HUES64 (cell line): ENCODE measurements at regions not wholly inside any gene's neighbourhood (a gene's known extent, or its start where the extent isn't known, plus 50 kb on each side); places are given as distances from the start of the nearest gene placed in this dataset.

Experiments used
- H3K27ac ChIP-seq: 2 replicates; pipeline ENCODE4 v1.7.0; 2013; ENCODE audit warnings: low read depth, low read length, inconsistent platforms
- H3K27me3 ChIP-seq: 2 replicates; pipeline ENCODE4 v1.6.1; 2013; ENCODE audit warnings: mild to moderate bottlenecking, low read length; ENCODE audit not compliant: insufficient read depth
- H3K36me3 ChIP-seq: 2 replicates; pipeline ENCODE4 v1.6.1; 2013; ENCODE audit warnings: mild to moderate bottlenecking, low read length; ENCODE audit not compliant: insufficient read depth
- H3K4me1 ChIP-seq: 2 replicates; pipeline ENCODE4 v1.6.1; 2013; ENCODE audit warnings: mild to moderate bottlenecking, low read length, moderate library complexity; ENCODE audit not compliant: insufficient read depth
- H3K4me3 ChIP-seq: 2 replicates; pipeline ENCODE4 v1.5.1; 2013; ENCODE audit warnings: mild to moderate bottlenecking, low read length, moderate library complexity
- H3K9ac ChIP-seq: 2 replicates; pipeline ENCODE4 v1.6.1; 2013; ENCODE audit warnings: mild to moderate bottlenecking, low read depth, low read length
- H3K9me3 ChIP-seq: 2 replicates; pipeline ENCODE4 v1.6.1; 2013; ENCODE audit warnings: low read depth, low read length; ENCODE audit not compliant: insufficient read depth
- WGBS: fragments of 150-250, 120-280 bp; methylation state at CpG from one replicate; pipeline ENCODE4 v1.1.7; 2013; ENCODE audit warnings: missing lambda C conversion rate; 5-methylcytosine and 5-hydroxymethylcytosine counted together

DNA sequence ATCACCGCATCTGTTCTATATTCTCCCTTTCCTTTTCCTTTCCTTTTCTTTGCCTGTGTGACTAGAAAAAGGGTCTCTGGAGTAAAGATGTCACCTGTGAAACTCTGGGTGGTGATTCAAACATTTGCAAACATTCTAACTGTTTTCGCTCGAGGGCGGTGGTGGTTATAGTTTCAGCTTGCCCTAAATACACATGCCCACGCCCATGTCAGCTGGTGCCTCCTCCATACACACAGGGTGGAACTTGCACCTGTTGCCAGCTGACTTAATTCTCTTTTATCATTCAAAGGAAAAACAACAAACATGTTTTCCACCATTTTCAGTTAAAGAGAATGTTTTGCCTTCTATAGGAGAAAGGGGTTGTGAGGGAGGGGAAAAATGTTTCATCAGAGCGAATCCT is 381.9 kb upstream of the ARID1B start:
- no peaks in the 10 kb centered on the region for H3K36me3 ChIP-seq
- 96% methylated on average over 6 of the region's 6 CpGs for WGBS
- no peaks in the 10 kb centered on the region for H3K9me3 ChIP-seq
- no peak overlapping the region for H3K9ac ChIP-seq
- peaks cover 10% of the 10 kb centered on the region; the same call in 1 of the 2 replicates for H3K4me1 ChIP-seq
- no peaks in the 10 kb centered on the region for H3K27me3 ChIP-seq
- H3K4me3 ChIP-seq: no peak overlapping the region
- no peak overlapping the region for H3K27ac ChIP-seq

DNA sequence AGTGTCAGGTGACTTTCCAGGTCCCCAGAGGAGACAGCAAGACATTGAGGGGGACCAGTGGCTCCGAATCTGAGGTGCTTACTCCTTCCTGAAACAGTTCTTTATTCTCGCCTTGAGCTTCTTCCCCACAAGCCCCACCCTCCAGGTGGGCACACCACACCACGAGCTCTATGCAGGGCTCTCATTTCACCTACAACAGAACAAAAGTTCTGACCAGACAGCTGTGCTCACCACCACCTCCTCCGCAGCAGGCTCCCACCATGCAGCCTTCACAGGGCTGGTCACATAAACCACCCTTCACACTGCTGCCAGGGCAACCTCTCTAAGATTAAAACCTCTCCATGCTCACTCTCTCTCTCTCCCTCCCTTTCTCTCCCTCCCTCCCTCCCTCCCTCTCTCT is 384.5 kb upstream of the ARID1B start:
- H3K36me3 ChIP-seq: no peaks in the 10 kb centered on the region
- peaks cover 10% of the 10 kb centered on the region; the same call in 1 of the 2 replicates for H3K4me1 ChIP-seq
- no peak overlapping the region for H3K27ac ChIP-seq
- H3K9ac ChIP-seq: no peak overlapping the region
- no peak overlapping the region for H3K4me3 ChIP-seq
- 84% methylated on average over 4 of the region's 4 CpGs for WGBS
- no peaks in the 10 kb centered on the region for H3K9me3 ChIP-seq
- no peaks in the 10 kb centered on the region for H3K27me3 ChIP-seq

DNA sequence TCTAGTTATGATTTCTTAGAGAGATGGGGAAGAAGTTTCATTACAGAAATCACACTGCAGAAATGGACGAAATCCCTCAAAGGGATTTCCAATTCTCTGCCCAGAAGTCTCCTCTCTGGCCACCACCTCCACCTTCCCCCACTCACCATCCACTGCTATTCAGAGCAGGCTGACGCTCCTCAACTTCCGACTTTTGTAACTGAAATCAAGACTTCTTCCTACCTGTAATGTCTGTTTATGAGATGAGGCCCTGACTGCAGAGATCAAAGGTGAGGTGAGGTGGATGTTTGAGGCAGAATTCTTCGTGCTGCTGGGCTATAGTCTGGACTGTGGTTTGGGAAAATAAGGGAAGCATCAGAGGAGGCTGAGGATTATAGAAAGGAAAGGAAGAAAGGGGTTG is 385.2 kb upstream of the ARID1B start:
- H3K9ac ChIP-seq: no peak overlapping the region
- H3K4me3 ChIP-seq: no peak overlapping the region
- no peaks in the 10 kb centered on the region for H3K9me3 ChIP-seq
- no peaks in the 10 kb centered on the region for H3K27me3 ChIP-seq
- no peaks in the 10 kb centered on the region for H3K36me3 ChIP-seq
- WGBS: 90% methylated on average over 4 of the region's 4 CpGs
- H3K4me1 ChIP-seq: peaks cover 10% of the 10 kb centered on the region; the same call in 1 of the 2 replicates
- no peak overlapping the region for H3K27ac ChIP-seq

DNA sequence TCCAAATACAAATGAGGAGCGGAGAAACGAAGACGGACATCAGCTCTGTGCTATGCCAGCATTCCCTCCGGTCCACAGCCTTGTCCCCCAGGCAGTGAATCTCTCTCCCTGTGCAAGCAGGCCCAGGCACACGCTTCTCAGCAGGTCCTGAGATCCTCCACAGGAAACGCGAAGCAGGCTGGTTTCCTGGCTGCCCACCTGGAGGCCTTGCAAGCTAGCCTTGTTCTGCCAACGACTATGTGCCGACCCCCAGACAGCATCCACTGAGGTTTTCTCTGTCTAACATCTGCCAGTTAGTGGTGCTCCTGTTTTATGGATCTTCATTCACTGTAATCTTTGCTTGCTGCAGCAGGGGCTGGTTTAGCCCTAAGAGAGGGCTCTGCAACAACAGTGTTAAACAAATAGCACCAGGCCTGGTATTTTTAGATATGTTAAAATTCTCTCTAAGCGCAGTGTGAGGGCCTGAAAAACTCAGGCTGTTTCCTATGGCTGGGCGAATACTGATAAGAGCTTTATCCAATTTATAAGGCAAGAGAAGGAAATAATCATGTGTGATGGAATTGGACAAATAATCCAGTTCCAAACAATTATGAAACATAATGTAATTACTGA is 386.0 kb upstream of the ARID1B start:
- H3K4me3 ChIP-seq: no peak overlapping the region
- H3K9me3 ChIP-seq: no peaks in the 10 kb centered on the region
- peaks cover 7% of the 10 kb centered on the region; the same call in 1 of the 2 replicates for H3K4me1 ChIP-seq
- WGBS: 79% methylated on average over 11 of the region's 11 CpGs
- H3K27me3 ChIP-seq: no peaks in the 10 kb centered on the region
- H3K27ac ChIP-seq: no peak overlapping the region
- H3K9ac ChIP-seq: no peak overlapping the region
- no peaks in the 10 kb centered on the region for H3K36me3 ChIP-seq

DNA sequence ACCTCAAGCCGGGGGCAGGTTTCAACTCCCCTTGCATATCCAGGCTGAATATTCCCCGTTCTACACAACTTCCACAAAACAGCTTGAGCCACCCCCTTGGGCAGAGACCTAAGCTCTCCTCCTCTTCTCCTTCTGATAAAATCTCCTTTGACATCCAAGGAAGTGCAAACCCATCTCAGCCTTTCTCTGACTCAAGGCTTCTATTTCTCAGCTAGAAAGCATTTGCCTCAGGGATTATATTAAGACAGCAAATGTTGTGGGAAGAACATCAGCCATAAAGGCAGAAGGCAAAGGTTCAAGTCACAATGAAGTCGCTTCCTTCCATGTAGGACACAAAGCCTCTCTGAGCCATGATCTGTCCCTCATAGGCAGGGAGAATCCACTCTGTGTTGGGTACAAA is 386.6 kb upstream of the ARID1B start:
- Histone ChIP-seq H3K27me3 (no peaks in the 10 kb centered on the region), H3K9ac (no peak overlapping the region), H3K4me3 (no peak overlapping the region), H3K27ac (no peak overlapping the region), H3K4me1 (peaks cover 6% of the 10 kb centered on the region; the same call in 1 of the 2 replicates), H3K36me3 (no peaks in the 10 kb centered on the region), H3K9me3 (no peaks in the 10 kb centered on the region)
- WGBS: 84% methylated on average over 3 of the region's 3 CpGs

DNA sequence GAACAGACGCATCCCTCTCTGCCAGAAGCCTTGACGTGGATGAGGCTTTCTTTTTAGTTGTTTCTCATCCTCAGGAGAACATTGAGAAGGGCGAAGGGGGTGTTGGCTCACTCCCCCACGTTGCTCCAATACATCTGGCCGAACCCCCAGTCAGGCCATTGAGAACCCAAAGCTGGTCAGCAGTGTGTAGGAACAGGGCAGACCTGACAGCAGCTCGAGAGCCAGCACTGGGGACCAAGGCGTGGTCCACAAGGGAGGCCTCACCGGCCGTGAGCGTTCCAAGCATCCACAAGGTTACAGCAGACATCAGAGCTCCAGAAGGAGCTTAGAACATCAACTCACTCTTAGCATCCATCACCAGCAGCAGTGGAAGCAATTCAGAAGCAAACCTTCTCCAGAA is 387.9 kb upstream of the ARID1B start:
- Histone ChIP-seq H3K36me3 (no peaks in the 10 kb centered on the region), H3K4me3 (no peak overlapping the region), H3K9ac (no peak overlapping the region), H3K9me3 (no peaks in the 10 kb centered on the region), H3K27ac (no peak overlapping the region), H3K27me3 (no peaks in the 10 kb centered on the region), H3K4me1 (0 out of 2 replicates have a peak, but pooled peaks cover 6% of the 10 kb centered on the region)
- 95% methylated on average over 10 of the region's 10 CpGs for WGBS

DNA sequence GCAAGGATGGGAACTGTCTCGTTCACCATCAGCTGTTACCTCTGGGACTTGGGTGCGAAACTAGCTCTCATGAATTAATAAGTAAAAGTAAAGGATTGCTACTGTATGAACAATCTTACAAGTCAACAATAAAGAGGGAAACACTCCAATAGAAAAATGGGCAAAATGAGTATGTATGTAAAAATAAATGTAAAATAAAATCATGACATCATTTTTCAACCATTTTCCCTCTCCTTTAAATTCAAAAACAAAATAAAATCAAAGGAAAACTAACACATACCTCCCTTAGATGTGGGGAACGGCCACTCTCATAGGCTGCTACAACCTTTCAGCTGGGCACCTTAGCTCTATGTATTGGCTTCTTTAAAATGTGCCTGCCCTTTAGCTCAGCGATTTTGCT is 389.7 kb upstream of the ARID1B start:
- no peak overlapping the region for H3K4me3 ChIP-seq
- 92% methylated on average over 2 of the region's 4 CpGs for WGBS
- H3K4me1 ChIP-seq: 0 out of 2 replicates have a peak, but pooled peaks cover 6% of the 10 kb centered on the region
- H3K36me3 ChIP-seq: no peaks in the 10 kb centered on the region
- no peak overlapping the region for H3K9ac ChIP-seq
- H3K9me3 ChIP-seq: no peaks in the 10 kb centered on the region
- no peak overlapping the region for H3K27ac ChIP-seq
- no peaks in the 10 kb centered on the region for H3K27me3 ChIP-seq

DNA sequence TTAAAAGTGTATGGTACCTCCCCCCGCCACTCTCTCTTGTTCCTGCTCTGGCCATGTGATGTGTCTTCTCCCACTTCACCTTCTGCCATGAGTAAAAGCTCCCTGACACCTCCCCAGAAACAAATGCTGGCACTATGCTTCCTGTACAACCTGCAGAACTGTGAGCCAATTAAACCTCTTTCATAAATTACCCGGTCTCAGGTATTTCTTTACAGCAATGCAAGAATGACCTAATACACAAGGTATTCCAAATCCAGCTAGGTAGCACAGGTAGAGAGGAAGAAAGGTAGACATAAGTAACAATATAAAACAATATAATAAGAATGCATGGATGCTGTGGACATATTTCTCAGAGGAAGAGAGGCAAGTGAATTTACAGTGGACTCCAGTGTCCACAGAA is 394.1 kb upstream of the ARID1B start:
- H3K36me3 ChIP-seq: no peaks in the 10 kb centered on the region
- no peaks in the 10 kb centered on the region for H3K9me3 ChIP-seq
- 92% methylated on average over 2 of the region's 2 CpGs for WGBS
- H3K27me3 ChIP-seq: no peaks in the 10 kb centered on the region
- no peak overlapping the region for H3K4me3 ChIP-seq
- peaks cover 3% of the 10 kb centered on the region; the same call in 1 of the 2 replicates for H3K4me1 ChIP-seq
- no peak overlapping the region for H3K27ac ChIP-seq
- no peak overlapping the region for H3K9ac ChIP-seq

DNA sequence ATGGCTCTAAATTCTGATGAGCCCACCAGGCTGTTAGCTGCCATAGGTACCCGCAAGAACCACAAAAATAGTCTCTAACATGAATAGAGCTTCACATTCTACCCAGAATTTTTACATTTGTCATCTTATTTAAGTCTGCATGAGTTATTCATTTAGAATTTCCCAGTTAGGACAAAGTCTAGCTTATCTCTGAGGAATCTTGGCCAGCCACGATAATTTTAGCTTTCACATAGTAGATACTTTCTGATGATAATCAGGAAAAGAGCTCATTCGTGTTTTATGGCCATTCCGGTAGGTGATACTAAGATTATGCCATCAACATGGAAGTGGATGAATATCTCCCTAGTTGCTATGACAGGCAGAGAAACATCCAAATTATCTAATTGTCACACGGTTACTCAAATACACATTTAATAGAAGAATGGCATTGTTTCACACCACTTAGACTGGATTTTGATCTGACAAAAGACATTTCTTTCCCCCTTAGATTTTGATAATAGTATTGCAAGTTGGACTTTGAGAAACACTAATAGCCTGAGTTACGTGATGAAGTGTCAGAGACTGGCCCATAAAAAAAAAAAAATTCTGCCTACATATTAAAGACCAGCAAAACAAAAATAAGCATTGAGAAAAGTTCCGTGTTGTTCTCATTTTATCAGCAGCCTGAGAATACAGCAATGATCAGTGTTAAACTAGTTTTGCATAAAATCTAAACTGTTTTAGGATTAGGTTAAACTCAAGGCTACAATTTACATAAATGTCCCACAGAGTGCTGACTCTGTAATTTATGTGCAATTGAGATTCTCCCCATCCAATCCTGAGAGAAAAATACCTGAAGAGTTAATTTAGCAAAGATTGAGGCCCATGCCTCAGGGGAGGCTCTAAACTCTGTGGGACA is 397.5 kb upstream of the ARID1B start:
- 79% methylated on average over 7 of the region's 7 CpGs for WGBS
- Histone ChIP-seq H3K4me1 (peaks cover 3% of the 10 kb centered on the region; the same call in 1 of the 2 replicates), H3K27ac (no peak overlapping the region), H3K9ac (no peak overlapping the region), H3K9me3 (no peaks in the 10 kb centered on the region), H3K36me3 (no peaks in the 10 kb centered on the region), H3K27me3 (no peaks in the 10 kb centered on the region), H3K4me3 (no peak overlapping the region)

DNA sequence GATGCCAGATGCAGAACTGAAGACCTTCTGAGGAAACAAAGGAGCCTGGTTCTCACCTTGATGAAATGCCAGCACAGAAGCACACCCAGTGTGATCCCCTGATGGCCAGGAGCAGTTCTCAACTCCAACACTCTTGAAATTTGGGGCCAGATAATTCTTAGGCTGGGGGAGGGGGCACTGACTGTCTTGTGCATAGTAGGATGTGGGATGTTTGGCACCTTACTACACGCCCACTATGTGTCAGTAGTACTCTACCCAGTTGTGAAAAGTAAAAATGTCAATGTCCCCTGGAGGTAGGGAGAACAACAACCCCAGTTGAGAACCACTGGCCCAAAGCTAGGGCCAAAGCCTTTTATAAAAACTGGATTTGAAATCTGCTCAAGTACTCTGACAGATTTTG is 398.3 kb upstream of the ARID1B start:
- H3K4me1 ChIP-seq: peaks cover 3% of the 10 kb centered on the region; the same call in 1 of the 2 replicates
- H3K9me3 ChIP-seq: no peaks in the 10 kb centered on the region
- 92% methylated on average over 1 of the region's 1 CpG for WGBS
- H3K27ac ChIP-seq: no peak overlapping the region
- no peaks in the 10 kb centered on the region for H3K36me3 ChIP-seq
- H3K9ac ChIP-seq: no peak overlapping the region
- no peak overlapping the region for H3K4me3 ChIP-seq
- no peaks in the 10 kb centered on the region for H3K27me3 ChIP-seq

DNA sequence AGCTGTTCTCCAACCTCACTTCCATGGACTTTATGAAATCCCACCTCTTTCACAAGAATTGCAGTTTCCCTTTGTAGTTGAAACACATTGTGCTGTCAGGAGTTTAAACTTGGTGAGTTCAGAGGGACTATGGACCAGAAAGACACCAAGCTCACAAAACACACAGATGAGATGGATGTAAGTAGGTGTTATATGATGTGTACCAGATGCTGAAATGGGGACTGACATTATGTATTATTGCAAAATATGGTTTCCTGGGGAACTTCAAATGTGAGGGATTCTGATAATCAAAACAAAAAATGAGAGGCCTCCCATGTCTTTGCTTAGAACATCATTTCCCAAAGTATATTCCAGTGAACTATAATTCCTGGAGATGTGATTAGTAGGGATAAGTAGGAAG is 401.1 kb upstream of the ARID1B start:
- Histone ChIP-seq H3K4me3 (no peak overlapping the region), H3K27ac (no peak overlapping the region), H3K27me3 (no peaks in the 10 kb centered on the region), H3K9ac (no peak overlapping the region), H3K4me1 (peaks cover 3% of the 10 kb centered on the region; the same call in 1 of the 2 replicates), H3K9me3 (no peaks in the 10 kb centered on the region), H3K36me3 (no peaks in the 10 kb centered on the region)
